ENCODE measurements at regions not wholly inside any gene's neighbourhood (a gene's known extent, or its start where the extent isn't known, plus 50 kb on each side); places are given as distances from the start of the nearest gene placed in this dataset.
A peak's percentile ranks its signal among the peaks of the same experiment; 100 is the strongest.
"Not testable (repeated sequence)": the region's sequence is repeated elsewhere in the genome, so short reads cannot be mapped to it uniquely, and the experiment has no call there.

GRCh38 chr9:117775591-117775990 is 71.4 kb downstream of the TLR4 start:
- no peak for DNase-seq (ENCODE audit: low read depth in 2 of 2)

GRCh38 chr9:117777823-117778222 is 73.6 kb downstream of the TLR4 start:
- peak in 1 of 2 donors; percentile 1 for DNase-seq (ENCODE audit: low read depth in 2 of 2)

- no peak for DNase-seq (ENCODE audit: low read depth in 2 of 2)
Measured at GRCh38 chr9:117779760-117780159, 75.6 kb downstream of the TLR4 start.

- peak; percentile 36 to 72 for DNase-seq (ENCODE audit: low read depth in 2 of 2)
Measured at GRCh38 chr9:117782931-117783788, 79.0 kb downstream of the TLR4 start.

GRCh38 chr9:117783828-117784227 is 79.6 kb downstream of the TLR4 start:
- DNase-seq (ENCODE audit: low read depth in 2 of 2) = no peak

- no peak for DNase-seq (ENCODE audit: low read depth in 2 of 2)
Measured at GRCh38 chr9:117784996-117785395, 80.8 kb downstream of the TLR4 start.

GRCh38 chr9:117787746-117788145 is 83.5 kb downstream of the TLR4 start:
- no peak for DNase-seq (ENCODE audit: low read depth in 2 of 2)

- no peak for DNase-seq (ENCODE audit: low read depth in 2 of 2)
Measured at GRCh38 chr9:117795271-117795670, 91.1 kb downstream of the TLR4 start.

- DNase-seq (ENCODE audit: low read depth in 2 of 2) = no peak
Measured at GRCh38 chr9:117796681-117797080, 92.5 kb downstream of the TLR4 start.

- no peak for DNase-seq (ENCODE audit: low read depth in 2 of 2)
Measured at GRCh38 chr9:117800389-117800788, 96.2 kb downstream of the TLR4 start.

- no peak for DNase-seq (ENCODE audit: low read depth in 2 of 2)
Measured at GRCh38 chr9:117809751-117810150, 105.5 kb downstream of the TLR4 start.

GRCh38 chr9:117815315-117815714 is 111.1 kb downstream of the TLR4 start:
- DNase-seq (ENCODE audit: low read depth in 2 of 2) = no peak

GRCh38 chr9:117815948-117816347 is 111.7 kb downstream of the TLR4 start:
- no peak for DNase-seq (ENCODE audit: low read depth in 2 of 2)

GRCh38 chr9:117821954-117822353 is 117.8 kb downstream of the TLR4 start:
- DNase-seq (ENCODE audit: low read depth in 2 of 2) = no peak

GRCh38 chr9:117823576-117823975 is 119.4 kb downstream of the TLR4 start:
- no peak for DNase-seq (ENCODE audit: low read depth in 2 of 2)

- DNase-seq (ENCODE audit: low read depth in 2 of 2) = no peak
Measured at GRCh38 chr9:117825609-117826347, 121.6 kb downstream of the TLR4 start.

- DNase-seq (ENCODE audit: low read depth in 2 of 2) = no peak
Measured at GRCh38 chr9:117826837-117827236, 122.6 kb downstream of the TLR4 start.

- no peak for DNase-seq (ENCODE audit: low read depth in 2 of 2)
Measured at GRCh38 chr9:117827456-117827855, 123.3 kb downstream of the TLR4 start.

GRCh38 chr9:117828466-117828865 is 124.3 kb downstream of the TLR4 start:
- DNase-seq (ENCODE audit: low read depth in 2 of 2) = no peak

GRCh38 chr9:117835798-117836197 is 131.6 kb downstream of the TLR4 start:
- DNase-seq (ENCODE audit: low read depth in 2 of 2) = no peak

GRCh38 chr9:117839862-117840261 is 135.7 kb downstream of the TLR4 start:
- no peak for DNase-seq (ENCODE audit: low read depth in 2 of 2)

GRCh38 chr9:117851836-117852461 is 147.7 kb downstream of the TLR4 start:
- not testable (repeated sequence) for DNase-seq (ENCODE audit: low read depth in 2 of 2)
